ENCODE measurements at regions not wholly inside any gene's neighbourhood (a gene's known extent, or its start where the extent isn't known, plus 50 kb on each side); places are given as distances from the start of the nearest gene placed in this dataset.
"Not testable (repeated sequence)": the region's sequence is repeated elsewhere in the genome, so short reads cannot be mapped to it uniquely, and the experiment has no call there.

GRCh38 chr5:166276006-166276405 lies 2015.4 kb upstream of the WWC1 start:
- no peaks in the 10 kb centered on the region for H3K36me3 Mint-ChIP-seq
- peaks cover 0 to 22% (median 9%) of the 10 kb centered on the region in 7 donors for H3K9me3 Mint-ChIP-seq
- H3K27me3 ChIP-seq (ENCODE audit: control insufficient read depth, insufficient read depth, low read length), result no peaks in the 10 kb centered on the region
- H3K27me3 Mint-ChIP-seq, result no peaks in the 10 kb centered on the region
- H3K4me1 ChIP-seq (ENCODE audit: control insufficient read depth, insufficient read depth, low read length, poor library complexity, severe bottlenecking), result no peaks in the 10 kb centered on the region
- DNase-seq, result no peak
- no peak overlapping the region for H3K27ac ChIP-seq (ENCODE audit: insufficient read depth, low read length, poor library complexity, severe bottlenecking)
- no peak overlapping the region for H3K4me3 Mint-ChIP-seq
- H3K9me3 ChIP-seq (ENCODE audit: control insufficient read depth in 2 of 2, low read length in 2 of 2), result peaks cover 3 to 5% of the 10 kb centered on the region in 2 experiments
- ATAC-seq (ENCODE audit: low read depth in 2 of 2), result no peak
- H3K4me1 Mint-ChIP-seq, result no peaks in the 10 kb centered on the region
- no peak overlapping the region for H3K4me3 ChIP-seq (ENCODE audit: low read depth, low read length)
- no peaks in the 10 kb centered on the region for H3K36me3 ChIP-seq (ENCODE audit: control insufficient read depth, insufficient read depth, low read length)
- H3K27ac Mint-ChIP-seq, result no peak overlapping the region

DNA sequence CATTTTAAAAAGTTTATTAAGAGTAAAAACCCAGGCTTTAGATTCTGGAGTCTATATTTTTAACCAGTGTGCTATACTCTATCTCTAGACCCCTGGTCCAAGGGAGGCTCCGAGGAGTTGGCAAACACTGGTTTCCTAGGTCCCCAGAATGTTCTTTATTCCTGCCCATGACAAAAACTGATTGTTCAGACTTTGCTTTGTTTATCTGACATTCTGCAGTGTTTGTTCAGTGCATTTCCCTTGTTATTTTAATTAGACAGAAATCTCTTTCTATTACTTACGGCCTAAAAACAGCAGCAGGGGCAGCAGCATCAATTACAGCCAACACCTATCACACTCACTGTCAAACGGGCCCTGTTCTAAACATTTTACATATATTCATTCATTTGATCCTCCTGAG lies 2011.6 kb upstream of the WWC1 start:
- no peaks in the 10 kb centered on the region for H3K36me3 Mint-ChIP-seq
- H3K36me3 ChIP-seq (ENCODE audit: control insufficient read depth, insufficient read depth, low read length), result no peaks in the 10 kb centered on the region
- H3K27ac ChIP-seq (ENCODE audit: insufficient read depth, low read length, poor library complexity, severe bottlenecking), result no peak overlapping the region
- H3K4me3 ChIP-seq (ENCODE audit: low read depth, low read length), result no peak overlapping the region
- no peaks in the 10 kb centered on the region for H3K27me3 Mint-ChIP-seq
- H3K27ac Mint-ChIP-seq, result no peak overlapping the region
- H3K9me3 Mint-ChIP-seq, result peaks cover 0 to 18% (median 9%) of the 10 kb centered on the region in 7 donors
- H3K4me1 ChIP-seq (ENCODE audit: control insufficient read depth, insufficient read depth, low read length, poor library complexity, severe bottlenecking), result no peaks in the 10 kb centered on the region
- no peaks in the 10 kb centered on the region for H3K27me3 ChIP-seq (ENCODE audit: control insufficient read depth, insufficient read depth, low read length)
- ATAC-seq (ENCODE audit: low read depth in 2 of 2) (no peak), DNase-seq (no peak)
- H3K9me3 ChIP-seq (ENCODE audit: control insufficient read depth in 2 of 2, low read length in 2 of 2), result peaks cover 3 to 8% of the 10 kb centered on the region in 2 experiments
- H3K4me1 Mint-ChIP-seq, result no peaks in the 10 kb centered on the region
- H3K4me3 Mint-ChIP-seq, result no peak overlapping the region

DNA sequence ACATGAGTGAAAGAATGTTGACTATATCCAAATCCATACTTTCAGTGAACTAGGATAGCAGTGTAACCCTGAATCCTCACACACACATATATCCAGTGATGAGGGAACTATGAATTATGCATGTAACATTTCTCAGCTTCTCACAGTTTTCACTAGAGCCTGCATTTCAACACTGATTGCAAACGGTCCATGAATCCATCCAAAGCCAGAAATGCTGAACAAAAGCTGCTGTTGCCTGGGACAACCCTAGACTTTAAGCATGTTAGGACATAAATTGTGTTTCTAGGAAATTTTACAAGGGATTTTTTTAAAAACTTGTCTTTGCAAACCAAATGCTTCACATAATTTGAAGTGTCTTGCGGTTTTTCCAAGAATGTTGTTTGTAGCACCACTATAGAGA lies 2010.0 kb upstream of the WWC1 start:
- no peak overlapping the region for H3K4me3 Mint-ChIP-seq
- H3K27ac ChIP-seq (ENCODE audit: insufficient read depth, low read length, poor library complexity, severe bottlenecking), result no peak overlapping the region
- no peak for DNase-seq
- H3K4me1 Mint-ChIP-seq, result no peaks in the 10 kb centered on the region
- no peaks in the 10 kb centered on the region for H3K4me1 ChIP-seq (ENCODE audit: control insufficient read depth, insufficient read depth, low read length, poor library complexity, severe bottlenecking)
- H3K9me3 ChIP-seq (ENCODE audit: control insufficient read depth in 2 of 2, low read length in 2 of 2), result peaks cover 3 to 8% of the 10 kb centered on the region in 2 experiments
- no peaks in the 10 kb centered on the region for H3K27me3 Mint-ChIP-seq
- no peaks in the 10 kb centered on the region for H3K27me3 ChIP-seq (ENCODE audit: control insufficient read depth, insufficient read depth, low read length)
- ATAC-seq (ENCODE audit: low read depth in 2 of 2), result no peak
- no peak overlapping the region for H3K27ac Mint-ChIP-seq
- peaks cover 2 to 18% (median 9%) of the 10 kb centered on the region in 7 donors for H3K9me3 Mint-ChIP-seq
- H3K4me3 ChIP-seq (ENCODE audit: low read depth, low read length), result no peak overlapping the region
- H3K36me3 Mint-ChIP-seq, result no peaks in the 10 kb centered on the region
- H3K36me3 ChIP-seq (ENCODE audit: control insufficient read depth, insufficient read depth, low read length), result no peaks in the 10 kb centered on the region

GRCh38 chr5:166282939-166283338 lies 2008.5 kb upstream of the WWC1 start:
- H3K27me3 Mint-ChIP-seq, result no peaks in the 10 kb centered on the region
- Histone ChIP-seq H3K27ac (ENCODE audit: insufficient read depth, low read length, poor library complexity, severe bottlenecking) (no peak overlapping the region), H3K4me3 (ENCODE audit: low read depth, low read length) (no peak overlapping the region), H3K9me3 (ENCODE audit: control insufficient read depth in 2 of 2, low read length in 2 of 2) (peaks cover 6 to 8% of the 10 kb centered on the region in 2 experiments), H3K27me3 (ENCODE audit: control insufficient read depth, insufficient read depth, low read length) (no peaks in the 10 kb centered on the region), H3K36me3 (ENCODE audit: control insufficient read depth, insufficient read depth, low read length) (no peaks in the 10 kb centered on the region), H3K4me1 (ENCODE audit: control insufficient read depth, insufficient read depth, low read length, poor library complexity, severe bottlenecking) (no peaks in the 10 kb centered on the region)
- no peaks in the 10 kb centered on the region for H3K36me3 Mint-ChIP-seq
- no peak for ATAC-seq (ENCODE audit: low read depth in 2 of 2)
- H3K4me3 Mint-ChIP-seq, result no peak overlapping the region
- peaks cover 2 to 15% (median 10%) of the 10 kb centered on the region in 7 donors for H3K9me3 Mint-ChIP-seq
- no peaks in the 10 kb centered on the region for H3K4me1 Mint-ChIP-seq
- no peak overlapping the region for H3K27ac Mint-ChIP-seq
- DNase-seq, result no peak

DNA sequence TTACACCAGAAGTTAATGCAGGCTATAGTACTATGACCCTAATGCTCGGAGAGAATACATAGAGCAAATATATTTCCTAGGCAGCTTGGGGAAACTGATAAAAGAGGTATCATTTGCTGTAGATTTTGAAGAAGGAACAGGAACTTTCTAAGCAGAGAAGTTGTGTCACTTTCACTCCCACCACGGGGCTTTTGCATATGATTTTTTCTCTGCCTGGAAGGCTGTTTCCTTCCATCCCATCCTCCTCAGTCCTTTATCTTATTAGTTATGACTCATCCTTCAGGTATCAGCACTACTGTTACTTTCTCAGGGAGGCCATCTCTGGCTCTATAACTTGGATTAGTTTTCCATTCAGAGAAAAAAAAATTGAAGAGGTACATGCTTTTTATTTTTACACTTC lies 2006.1 kb upstream of the WWC1 start:
- H3K27me3 ChIP-seq (ENCODE audit: control insufficient read depth, insufficient read depth, low read length), result no peaks in the 10 kb centered on the region
- no peak for ATAC-seq (ENCODE audit: low read depth in 2 of 2)
- no peak overlapping the region for H3K4me3 ChIP-seq (ENCODE audit: low read depth, low read length)
- H3K36me3 ChIP-seq (ENCODE audit: control insufficient read depth, insufficient read depth, low read length), result no peaks in the 10 kb centered on the region
- no peak overlapping the region for H3K27ac ChIP-seq (ENCODE audit: insufficient read depth, low read length, poor library complexity, severe bottlenecking)
- no peak overlapping the region for H3K27ac Mint-ChIP-seq
- H3K27me3 Mint-ChIP-seq, result no peaks in the 10 kb centered on the region
- no peaks in the 10 kb centered on the region for H3K36me3 Mint-ChIP-seq
- no peak for DNase-seq
- no peak overlapping the region for H3K4me3 Mint-ChIP-seq
- no peaks in the 10 kb centered on the region for H3K4me1 Mint-ChIP-seq
- peaks cover 4 to 8% of the 10 kb centered on the region in 2 experiments for H3K9me3 ChIP-seq (ENCODE audit: control insufficient read depth in 2 of 2, low read length in 2 of 2)
- peaks cover 2 to 15% (median 9%) of the 10 kb centered on the region in 7 donors for H3K9me3 Mint-ChIP-seq
- no peaks in the 10 kb centered on the region for H3K4me1 ChIP-seq (ENCODE audit: control insufficient read depth, insufficient read depth, low read length, poor library complexity, severe bottlenecking)

- Mint-ChIP-seq H3K36me3 (no peaks in the 10 kb centered on the region), H3K27ac (no peak overlapping the region), H3K4me3 (no peak overlapping the region), H3K27me3 (no peaks in the 10 kb centered on the region), H3K4me1 (no peaks in the 10 kb centered on the region), H3K9me3 (peaks cover 2 to 15% (median 9%) of the 10 kb centered on the region in 7 donors)
- Histone ChIP-seq H3K27me3 (ENCODE audit: control insufficient read depth, insufficient read depth, low read length) (no peaks in the 10 kb centered on the region), H3K4me1 (ENCODE audit: control insufficient read depth, insufficient read depth, low read length, poor library complexity, severe bottlenecking) (no peaks in the 10 kb centered on the region), H3K27ac (ENCODE audit: insufficient read depth, low read length, poor library complexity, severe bottlenecking) (no peak overlapping the region), H3K36me3 (ENCODE audit: control insufficient read depth, insufficient read depth, low read length) (no peaks in the 10 kb centered on the region), H3K4me3 (ENCODE audit: low read depth, low read length) (no peak overlapping the region), H3K9me3 (ENCODE audit: control insufficient read depth in 2 of 2, low read length in 2 of 2) (peaks cover 5 to 8% of the 10 kb centered on the region in 2 experiments)
- DNase-seq (no peak), ATAC-seq (ENCODE audit: low read depth in 2 of 2) (no peak)
Measured at GRCh38 chr5:166286832-166287231, 2004.6 kb upstream of the WWC1 start.

DNA sequence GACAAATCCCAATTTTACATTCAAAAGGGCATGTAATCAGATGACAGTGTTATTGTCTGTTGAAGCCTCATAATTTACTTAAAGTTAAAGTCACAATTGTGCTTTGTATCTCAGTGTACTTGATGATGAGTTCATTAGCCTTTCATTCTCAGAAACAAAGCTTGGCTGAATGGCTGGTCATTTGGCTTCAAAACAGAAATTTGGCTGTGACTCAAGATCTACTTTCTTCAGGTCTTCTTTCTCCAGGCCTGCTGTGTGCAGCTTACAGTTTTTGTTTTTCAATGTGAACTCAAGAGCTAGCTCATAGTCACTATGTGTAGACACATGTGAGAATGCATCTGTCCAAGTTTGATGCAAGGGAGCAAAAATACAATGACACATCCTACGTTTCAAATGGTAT lies 2003.6 kb upstream of the WWC1 start:
- Histone ChIP-seq H3K4me1 (ENCODE audit: control insufficient read depth, insufficient read depth, low read length, poor library complexity, severe bottlenecking) (no peaks in the 10 kb centered on the region), H3K27ac (ENCODE audit: insufficient read depth, low read length, poor library complexity, severe bottlenecking) (no peak overlapping the region), H3K4me3 (ENCODE audit: low read depth, low read length) (no peak overlapping the region), H3K27me3 (ENCODE audit: control insufficient read depth, insufficient read depth, low read length) (no peaks in the 10 kb centered on the region), H3K9me3 (ENCODE audit: control insufficient read depth in 2 of 2, low read length in 2 of 2) (peaks cover 4 to 5% of the 10 kb centered on the region in 2 experiments), H3K36me3 (ENCODE audit: control insufficient read depth, insufficient read depth, low read length) (no peaks in the 10 kb centered on the region)
- Mint-ChIP-seq H3K27ac (no peak overlapping the region), H3K27me3 (no peaks in the 10 kb centered on the region), H3K36me3 (no peaks in the 10 kb centered on the region), H3K4me3 (no peak overlapping the region), H3K4me1 (no peaks in the 10 kb centered on the region), H3K9me3 (peaks cover 2 to 15% (median 7%) of the 10 kb centered on the region in 7 donors)
- ATAC-seq (ENCODE audit: low read depth in 2 of 2), result no peak
- DNase-seq, result no peak

- not testable (repeated sequence) for H3K4me1 Mint-ChIP-seq; H3K36me3 ChIP-seq (ENCODE audit: control insufficient read depth, insufficient read depth, low read length); H3K4me1 ChIP-seq (ENCODE audit: control insufficient read depth, insufficient read depth, low read length, poor library complexity, severe bottlenecking); H3K27me3 Mint-ChIP-seq; ATAC-seq (ENCODE audit: low read depth in 2 of 2); H3K9me3 ChIP-seq (ENCODE audit: control insufficient read depth in 2 of 2, low read length in 2 of 2); H3K27me3 ChIP-seq (ENCODE audit: control insufficient read depth, insufficient read depth, low read length); H3K27ac ChIP-seq (ENCODE audit: insufficient read depth, low read length, poor library complexity, severe bottlenecking); H3K4me3 Mint-ChIP-seq; DNase-seq; H3K27ac Mint-ChIP-seq; H3K4me3 ChIP-seq (ENCODE audit: low read depth, low read length); H3K36me3 Mint-ChIP-seq
- peaks cover 2 to 18% (median 10%) of the 10 kb centered on the region in 7 donors for H3K9me3 Mint-ChIP-seq
Measured at GRCh38 chr5:166291800-166292199, 1999.6 kb upstream of the WWC1 start.
